HG02981 (cell line): ENCODE measurements at regions not wholly inside any gene's neighbourhood (a gene's known extent, or its start where the extent isn't known, plus 50 kb on each side); places are given as distances from the start of the nearest gene placed in this dataset.

Source experiments
- ATAC-seq: cut with Tn5 transposase; IDR thresholded peaks from one replicate; pipeline ENCODE4 v1.9.1; 2021; ENCODE audit warnings: mild to moderate bottlenecking, moderate library complexity; ENCODE audit not compliant: unreplicated experiment

GRCh38 chr21:31502537-31503143 lies 156.9 kb upstream of the SOD1 start:
- ATAC-seq: no peak

GRCh38 chr21:31501926-31502325 lies 157.6 kb upstream of the SOD1 start:
- ATAC-seq: no peak

GRCh38 chr21:31500982-31501381 lies 156.9 kb upstream of the TIAM1 start:
- ATAC-seq: no peak

- no peak for ATAC-seq
These were observed 156.0 kb upstream of the TIAM1 start for GRCh38 chr21:31500071-31500470.

- no peak for ATAC-seq
These were observed 154.9 kb upstream of the TIAM1 start for GRCh38 chr21:31498985-31499384.

- no peak for ATAC-seq
These were observed 153.9 kb upstream of the TIAM1 start for GRCh38 chr21:31497914-31498313.

- ATAC-seq: no peak
These were observed 149.4 kb upstream of the TIAM1 start for GRCh38 chr21:31493350-31493880.

GRCh38 chr21:31491617-31492016 lies 147.6 kb upstream of the TIAM1 start:
- no peak for ATAC-seq

- no peak for ATAC-seq
These were observed 146.4 kb upstream of the TIAM1 start for GRCh38 chr21:31490443-31490842.

- no peak for ATAC-seq
These were observed 145.7 kb upstream of the TIAM1 start for GRCh38 chr21:31489726-31490125.

GRCh38 chr21:31489014-31489413 lies 145.0 kb upstream of the TIAM1 start:
- ATAC-seq: no peak

- no peak for ATAC-seq
These were observed 140.2 kb upstream of the TIAM1 start for GRCh38 chr21:31484219-31484618.

- ATAC-seq: no peak
These were observed 139.1 kb upstream of the TIAM1 start for GRCh38 chr21:31483146-31483545.

GRCh38 chr21:31482460-31482859 lies 138.4 kb upstream of the TIAM1 start:
- no peak for ATAC-seq

GRCh38 chr21:31480228-31480627 lies 136.2 kb upstream of the TIAM1 start:
- ATAC-seq: no peak

GRCh38 chr21:31479714-31480113 lies 135.7 kb upstream of the TIAM1 start:
- ATAC-seq: no peak

GRCh38 chr21:31479222-31479621 lies 135.2 kb upstream of the TIAM1 start:
- ATAC-seq: no peak

GRCh38 chr21:31476263-31477022 lies 132.4 kb upstream of the TIAM1 start:
- ATAC-seq: no peak

GRCh38 chr21:31475223-31475622 lies 131.2 kb upstream of the TIAM1 start:
- ATAC-seq: no peak

- no peak for ATAC-seq
These were observed 129.8 kb upstream of the TIAM1 start for GRCh38 chr21:31473685-31474345.

- ATAC-seq: no peak
These were observed 127.8 kb upstream of the TIAM1 start for GRCh38 chr21:31471865-31472264.
